Upper lobe of left lung (tissue), 6 donors: ENCODE measurements at regions not wholly inside any gene's neighbourhood (a gene's known extent, or its start where the extent isn't known, plus 50 kb on each side); places are given as distances from the start of the nearest gene placed in this dataset.

Source experiments
- ATAC-seq, 2 donors: fragments of 200-7000 bp; cut with Tn5 transposase; one replicate each; pipeline ENCODE4 v1.9.1; 2022; ENCODE audit warnings: mild to moderate bottlenecking in 2 of 2, moderate library complexity in 2 of 2; ENCODE audit not compliant: low FRiP score in 2 of 2
- DNase-seq, 2 donors: peaks; one replicate each; pipeline ENCODE4 v3.0.0-alpha.2; 2019 to 2020
- H3K27ac ChIP-seq, 4 donors: fragments of 200-600 bp; sonication (generic); one replicate each; pipeline ENCODE4 v1.5.1; 2016 to 2019
- H3K27me3 ChIP-seq, 4 donors: fragments of 200-600 bp; sonication (generic); one replicate each; pipeline ENCODE4 v1.5.1; 2017 to 2019
- H3K36me3 ChIP-seq, 4 donors: fragments of 200-600 bp; sonication (generic); one replicate each; pipeline ENCODE4 v1.5.1; 2016 to 2019
- H3K4me1 ChIP-seq, 4 donors: fragments of 200-600 bp; sonication (generic); one replicate each; pipeline ENCODE4 v1.5.1; 2018 to 2019
- H3K4me3 ChIP-seq, 4 donors: fragments of 200-600 bp; sonication (generic); one replicate each; pipeline ENCODE4 v1.5.1; 2017 to 2019; ENCODE audit warnings: mild to moderate bottlenecking in 2 of 4, moderate library complexity in 1 of 4
- H3K9me3 ChIP-seq, 4 donors: fragments of 200-600 bp; sonication (generic); one replicate each; pipeline ENCODE4 v1.5.1; 2018 to 2019
- CTCF ChIP-seq, 6 experiments: fragments of 450-650 bp in 4 of 6; fragments of 200-600 bp in 2 of 6; sonication (generic) in 2 of 6; IDR thresholded peaks; one replicate each; pipeline ENCODE4 v1.5.1; 2016 to 2019; ENCODE audit warnings: antibody characterized with exemption in 6 of 6
- EP300 ChIP-seq, 4 donors: sonication (generic); formaldehyde crosslinking; IDR thresholded peaks; one replicate each; pipeline ENCODE4 v1.5.1; 2017; ENCODE audit warnings: antibody characterized with exemption in 4 of 4, control low read depth in 2 of 4
- POLR2A ChIP-seq, 4 donors: fragments of 450-650 bp; IDR thresholded peaks; one replicate each; pipeline ENCODE4 v1.5.1; 2016 to 2017; ENCODE audit warnings: antibody characterized with exemption in 4 of 4, mild to moderate bottlenecking in 2 of 4
- POLR2AphosphoS5 ChIP-seq, 2 donors: sonication (generic); formaldehyde crosslinking; IDR thresholded peaks; one replicate each; pipeline ENCODE4 v1.5.1; 2017; ENCODE audit warnings: antibody characterized with exemption in 2 of 2
- WGBS, 2 donors: methylation state at CpG; one replicate each; pipeline ENCODE4 v1.1.5; 2017 to 2018; 5-methylcytosine and 5-hydroxymethylcytosine counted together
- donor health status: DM: no; HTN: no; CAD: no; lungs with moderate emphysema.
- donor health status: DM: no; HTN: yes; CAD: no; lungs with severe emphysema.

GRCh38 chr1:219405531-219406331, 207.2 kb downstream of the ZC3H11B start:
- H3K27ac ChIP-seq = no peak overlapping the region
- TF ChIP-seq CTCF (IDR thresholded peaks at IDR 0.05) (no peak), EP300 (IDR thresholded peaks at IDR 0.05) (no peak), POLR2AphosphoS5 (IDR thresholded peaks at IDR 0.05) (no peak), POLR2A (IDR thresholded peaks at IDR 0.05) (no peak)
- no peaks in the 10 kb centered on the region for H3K27me3 ChIP-seq
- no peaks in the 10 kb centered on the region for H3K9me3 ChIP-seq
- no peaks in the 10 kb centered on the region for H3K36me3 ChIP-seq
- H3K4me3 ChIP-seq = no peak overlapping the region
- H3K4me1 ChIP-seq = peaks cover 0 to 6% (median 2%) of the 10 kb centered on the region in 4 donors
- DNase-seq = no peak
- ATAC-seq = no peak
- WGBS, 2 donors = 92 to 97% methylated on average over 6 of the region's 6 CpGs

DNA sequence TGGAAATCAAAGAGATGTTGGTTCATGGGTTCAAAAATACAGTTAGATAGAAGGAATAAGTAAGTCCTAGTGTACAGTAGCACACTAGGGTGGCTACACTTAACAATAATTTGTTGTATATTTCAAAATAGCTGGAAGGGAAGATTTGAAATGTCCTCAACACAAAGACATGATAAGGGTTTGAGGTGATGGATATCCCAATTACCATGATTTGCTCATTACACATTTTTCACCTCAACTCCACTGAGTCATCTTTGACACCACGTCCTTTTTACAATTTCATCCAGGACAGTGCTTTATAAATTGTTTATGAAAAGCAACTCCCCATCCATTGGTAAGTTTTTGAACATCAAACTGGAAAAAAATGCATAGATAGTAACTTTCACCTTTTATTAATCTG, 208.3 kb downstream of the ZC3H11B start:
- ATAC-seq = no peak

DNA sequence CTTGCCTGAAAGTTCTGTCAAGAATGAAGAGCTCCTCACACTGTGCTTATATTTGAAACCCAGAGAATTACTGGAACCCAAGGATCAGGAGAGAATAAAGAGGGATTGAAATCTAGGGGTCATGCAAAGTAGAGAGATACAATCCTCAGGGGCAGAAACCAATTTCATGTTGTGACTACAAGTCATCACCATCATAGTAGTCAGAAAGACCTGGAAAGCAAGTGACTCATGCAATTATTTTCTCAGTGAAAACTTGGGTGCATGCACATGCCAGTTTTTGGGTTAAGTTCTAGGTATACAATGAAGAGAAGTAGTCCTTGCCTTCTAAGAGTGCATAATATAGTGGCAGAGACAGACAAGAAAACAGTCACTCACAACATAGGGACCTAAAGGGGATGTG, 210.0 kb downstream of the ZC3H11B start:
- no peaks in the 10 kb centered on the region for H3K36me3 ChIP-seq
- H3K4me3 ChIP-seq = no peak overlapping the region
- DNase-seq (no peak), ATAC-seq (no peak)
- H3K27ac ChIP-seq = no peak overlapping the region
- no peaks in the 10 kb centered on the region for H3K9me3 ChIP-seq
- peaks cover 0 to 6% (median 2%) of the 10 kb centered on the region in 4 donors for H3K4me1 ChIP-seq
- TF ChIP-seq POLR2A (IDR thresholded peaks at IDR 0.05) (no peak), POLR2AphosphoS5 (IDR thresholded peaks at IDR 0.05) (no peak), CTCF (IDR thresholded peaks at IDR 0.05) (no peak), EP300 (IDR thresholded peaks at IDR 0.05) (no peak)
- no peaks in the 10 kb centered on the region for H3K27me3 ChIP-seq

More for the DNA sequence above, 208.3 kb downstream of the ZC3H11B start:
- no peaks in the 10 kb centered on the region for H3K9me3 ChIP-seq
- H3K36me3 ChIP-seq = no peaks in the 10 kb centered on the region
- no peak overlapping the region for H3K4me3 ChIP-seq
- H3K27me3 ChIP-seq = no peaks in the 10 kb centered on the region
- H3K27ac ChIP-seq = no peak overlapping the region
- H3K4me1 ChIP-seq = peaks cover 0 to 6% (median 2%) of the 10 kb centered on the region in 4 donors
- TF ChIP-seq POLR2A (IDR thresholded peaks at IDR 0.05) (no peak), CTCF (IDR thresholded peaks at IDR 0.05) (no peak), POLR2AphosphoS5 (IDR thresholded peaks at IDR 0.05) (no peak), EP300 (IDR thresholded peaks at IDR 0.05) (no peak)
- WGBS, 2 donors = 81 to 82% methylated on average over 1 of the region's 1 CpG
- no peak for DNase-seq

DNA sequence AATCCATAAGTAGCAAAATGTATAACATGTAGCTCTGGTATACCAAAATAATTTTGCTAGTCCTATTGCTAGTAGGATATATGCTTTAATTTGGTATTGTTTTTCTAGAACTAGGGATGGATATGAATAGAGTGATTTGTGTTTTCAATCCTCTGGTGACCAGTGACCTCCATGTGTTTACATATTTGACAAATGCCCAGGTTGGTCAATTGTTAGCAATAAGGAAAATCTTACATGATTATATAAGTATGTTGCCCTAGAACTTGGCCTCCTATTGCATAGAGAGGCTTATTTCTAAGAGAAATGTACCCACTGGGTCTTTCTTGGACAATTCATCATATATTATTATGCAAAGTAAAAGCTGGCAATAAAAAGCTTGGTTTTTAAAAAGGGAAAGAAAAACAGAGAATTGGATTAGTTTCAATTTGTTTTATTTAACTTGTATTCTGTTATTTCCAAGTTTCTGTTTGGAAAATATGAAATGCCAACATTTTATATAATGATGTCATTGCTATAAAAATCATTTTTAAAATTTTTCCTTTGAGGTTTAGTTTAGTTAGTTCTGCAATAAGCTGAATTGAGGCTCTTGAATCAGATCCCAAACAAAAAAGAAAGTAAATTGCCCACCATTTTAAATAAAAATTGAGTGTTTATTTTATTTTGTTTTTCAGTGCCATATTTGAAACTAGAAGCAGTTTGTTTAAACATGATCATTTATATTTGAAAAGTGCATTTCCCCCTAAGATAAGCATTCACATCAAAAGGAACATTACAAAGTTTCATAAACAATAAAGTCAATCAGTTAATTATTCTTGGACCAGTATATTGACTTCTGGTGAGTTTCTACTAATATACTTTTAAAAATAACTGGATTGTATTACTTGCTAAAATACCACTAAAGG, 210.9 kb downstream of the ZC3H11B start:
- no peaks in the 10 kb centered on the region for H3K27me3 ChIP-seq
- no peak overlapping the region for H3K4me3 ChIP-seq
- H3K4me1 ChIP-seq = peaks cover 0 to 6% (median 2%) of the 10 kb centered on the region in 4 donors
- peaks cover 0 to 5% (median 4%) of the 10 kb centered on the region in 4 donors for H3K9me3 ChIP-seq
- TF ChIP-seq POLR2AphosphoS5 (IDR thresholded peaks at IDR 0.05) = no peak
- TF ChIP-seq EP300 (IDR thresholded peaks at IDR 0.05) = no peak
- TF ChIP-seq POLR2A (IDR thresholded peaks at IDR 0.05) = no peak
- no peak for TF ChIP-seq CTCF (IDR thresholded peaks at IDR 0.05)
- H3K27ac ChIP-seq = no peak overlapping the region
- DNase-seq = no peak
- no peak for ATAC-seq
- no peaks in the 10 kb centered on the region for H3K36me3 ChIP-seq
